Astrocyte (in vitro differentiated cells and primary cell): ENCODE measurements at regions not wholly inside any gene's neighbourhood (a gene's known extent, or its start where the extent isn't known, plus 50 kb on each side); places are given as distances from the start of the nearest gene placed in this dataset.

ENCODE experiments used
- EZH2 ChIP-seq: IDR thresholded peaks from 2 replicates; pipeline ENCODE4 v1.6.1; 2012; ENCODE audit warnings: mild to moderate bottlenecking, low read length, inconsistent platforms; ENCODE audit not compliant: insufficient read depth
- TF ChIP-seq, protein P1 (sequence below): IDR thresholded peaks from 2 replicates; pipeline ENCODE4 v1.5.1; 2011; ENCODE audit warnings: low read depth, mild to moderate bottlenecking, inconsistent platforms, low read length, moderate library complexity; ENCODE audit not compliant: insufficient read depth

DNA sequence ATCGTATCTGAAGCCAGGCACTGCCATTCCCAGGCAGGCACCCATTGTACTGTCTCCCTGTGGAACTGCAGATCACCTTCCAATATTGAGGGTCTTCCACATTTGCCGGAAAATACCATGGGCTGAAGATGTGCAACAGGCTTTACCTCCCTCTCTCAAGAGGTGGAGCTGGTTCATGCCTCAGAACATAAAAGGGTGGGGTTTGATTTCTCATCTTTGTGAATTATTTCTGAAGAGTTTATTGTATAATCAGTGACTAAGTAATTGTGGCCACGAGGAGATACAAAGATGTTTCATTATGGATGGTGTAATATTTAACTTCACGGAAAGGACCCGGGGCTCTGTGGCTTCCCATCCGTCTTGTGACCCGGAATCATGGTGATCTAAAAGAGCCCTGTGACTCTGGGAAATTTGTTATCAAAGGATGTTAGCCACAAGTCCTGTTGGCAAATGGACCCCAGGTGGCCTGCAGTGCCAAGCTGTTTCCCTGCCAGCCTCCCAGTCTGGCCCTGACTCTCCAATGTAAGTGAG is 230.5 kb downstream of the LACC1 start:
- TF ChIP-seq, protein P1, sequence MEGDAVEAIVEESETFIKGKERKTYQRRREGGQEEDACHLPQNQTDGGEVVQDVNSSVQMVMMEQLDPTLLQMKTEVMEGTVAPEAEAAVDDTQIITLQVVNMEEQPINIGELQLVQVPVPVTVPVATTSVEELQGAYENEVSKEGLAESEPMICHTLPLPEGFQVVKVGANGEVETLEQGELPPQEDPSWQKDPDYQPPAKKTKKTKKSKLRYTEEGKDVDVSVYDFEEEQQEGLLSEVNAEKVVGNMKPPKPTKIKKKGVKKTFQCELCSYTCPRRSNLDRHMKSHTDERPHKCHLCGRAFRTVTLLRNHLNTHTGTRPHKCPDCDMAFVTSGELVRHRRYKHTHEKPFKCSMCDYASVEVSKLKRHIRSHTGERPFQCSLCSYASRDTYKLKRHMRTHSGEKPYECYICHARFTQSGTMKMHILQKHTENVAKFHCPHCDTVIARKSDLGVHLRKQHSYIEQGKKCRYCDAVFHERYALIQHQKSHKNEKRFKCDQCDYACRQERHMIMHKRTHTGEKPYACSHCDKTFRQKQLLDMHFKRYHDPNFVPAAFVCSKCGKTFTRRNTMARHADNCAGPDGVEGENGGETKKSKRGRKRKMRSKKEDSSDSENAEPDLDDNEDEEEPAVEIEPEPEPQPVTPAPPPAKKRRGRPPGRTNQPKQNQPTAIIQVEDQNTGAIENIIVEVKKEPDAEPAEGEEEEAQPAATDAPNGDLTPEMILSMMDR: no peak
- TF ChIP-seq EZH2: no peak
